ENCODE measurements at regions not wholly inside any gene's neighbourhood (a gene's known extent, or its start where the extent isn't known, plus 50 kb on each side); places are given as distances from the start of the nearest gene placed in this dataset.

DNA sequence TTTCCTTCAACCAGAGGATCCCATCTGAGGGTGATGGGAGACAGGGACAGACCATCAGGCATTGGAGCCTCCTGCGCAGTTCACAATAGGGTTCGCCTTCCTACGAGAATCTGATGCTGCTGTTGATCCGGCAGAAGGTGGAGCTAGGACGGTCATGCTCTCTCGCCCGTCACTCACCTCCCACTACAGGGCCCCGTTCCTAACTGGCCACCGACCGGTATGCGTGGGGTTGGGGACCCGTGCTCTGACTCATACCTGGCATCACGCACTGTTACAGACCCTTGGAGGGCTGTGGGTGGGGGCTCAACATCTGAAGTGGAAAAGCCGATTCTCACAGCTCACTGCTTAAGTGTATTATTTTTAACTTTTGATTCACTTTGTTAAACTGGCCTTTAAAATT lies 402.3 kb downstream of the BRD1 start:
- DNase-seq = no peak

DNA sequence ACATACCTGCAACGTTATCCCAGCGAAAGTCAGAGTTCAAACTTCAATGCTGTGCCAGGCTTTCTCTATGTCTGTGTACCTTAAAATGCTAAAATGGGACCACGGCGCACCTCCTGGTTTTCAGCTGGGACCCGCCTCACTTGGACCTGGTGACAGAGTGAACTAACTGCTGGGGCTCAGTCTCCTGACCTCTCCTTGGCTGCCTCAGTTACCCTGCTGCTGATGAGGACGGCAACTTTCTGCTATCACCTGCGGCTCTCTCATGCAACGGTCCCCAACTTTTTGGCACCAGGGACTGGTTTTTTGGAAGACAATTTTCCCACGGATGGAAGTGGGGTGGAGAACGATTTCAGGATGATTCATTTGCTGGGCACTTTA lies 402.8 kb downstream of the BRD1 start:
- DNase-seq = no peak

DNA sequence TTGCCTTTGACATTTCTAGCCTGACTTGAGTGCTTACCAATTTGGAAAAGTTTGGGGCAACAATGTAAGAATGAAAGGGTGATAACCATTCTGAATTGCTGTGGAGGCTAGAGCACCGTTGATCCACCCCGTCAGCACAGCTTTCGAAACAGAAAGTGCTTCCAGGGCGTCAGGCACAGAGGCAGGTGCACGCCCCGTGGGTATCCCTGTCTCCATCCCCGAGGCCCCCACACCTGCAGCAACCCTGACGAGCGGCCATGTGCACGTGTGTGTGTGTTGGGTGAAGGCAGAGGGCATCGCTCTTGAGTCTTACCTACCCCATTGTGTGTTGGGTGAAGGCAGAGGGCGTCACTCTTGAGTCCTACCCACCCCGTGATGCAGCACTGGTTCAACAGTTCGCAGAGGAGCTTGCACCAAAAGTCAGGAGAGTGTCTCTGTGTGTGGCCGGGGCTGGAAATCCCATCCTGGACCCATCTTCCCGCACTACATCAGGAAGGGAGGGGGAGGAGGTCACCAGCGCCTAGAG lies 404.5 kb downstream of the BRD1 start:
- DNase-seq = no peak

DNA sequence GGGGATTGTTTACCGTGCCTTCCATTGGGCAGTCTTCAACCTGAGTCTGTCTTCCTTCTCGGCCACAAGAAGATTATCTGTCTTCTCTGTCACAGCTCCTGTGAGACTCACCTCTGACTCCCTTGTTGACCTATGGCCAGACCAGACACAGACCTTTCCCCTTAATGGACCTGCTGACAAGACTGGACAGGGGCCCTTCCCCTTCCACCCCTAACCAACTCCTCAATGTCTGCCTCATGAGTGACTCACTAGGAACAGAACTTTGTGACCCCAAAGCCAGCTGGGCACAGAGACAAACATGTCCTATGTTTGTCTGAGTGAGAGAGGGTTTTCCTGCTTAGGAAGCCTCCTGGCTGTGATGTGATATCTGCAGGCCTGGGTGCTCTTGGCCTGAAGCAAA lies 405.0 kb downstream of the BRD1 start:
- DNase-seq = no peak

DNA sequence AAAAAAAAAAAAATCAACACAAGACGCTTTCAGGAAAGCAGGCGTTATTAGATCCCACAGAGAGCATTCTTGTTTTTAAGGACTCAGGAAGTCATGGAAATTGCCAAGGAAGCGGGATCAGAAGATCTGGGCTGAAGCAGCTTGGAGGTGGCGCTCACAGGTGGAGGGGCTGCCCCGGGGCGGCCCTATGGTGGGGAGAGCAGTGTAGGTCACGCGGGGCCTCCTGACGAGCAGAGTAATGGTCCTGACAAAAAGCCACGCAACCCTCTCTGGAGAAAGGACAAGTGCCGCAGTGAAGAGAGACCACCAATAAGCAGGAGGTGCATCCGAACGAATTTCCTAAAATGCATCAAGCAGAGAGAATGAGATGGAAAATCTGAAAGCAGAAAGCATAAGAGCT lies 407.0 kb downstream of the BRD1 start:
- DNase-seq = no peak

DNA sequence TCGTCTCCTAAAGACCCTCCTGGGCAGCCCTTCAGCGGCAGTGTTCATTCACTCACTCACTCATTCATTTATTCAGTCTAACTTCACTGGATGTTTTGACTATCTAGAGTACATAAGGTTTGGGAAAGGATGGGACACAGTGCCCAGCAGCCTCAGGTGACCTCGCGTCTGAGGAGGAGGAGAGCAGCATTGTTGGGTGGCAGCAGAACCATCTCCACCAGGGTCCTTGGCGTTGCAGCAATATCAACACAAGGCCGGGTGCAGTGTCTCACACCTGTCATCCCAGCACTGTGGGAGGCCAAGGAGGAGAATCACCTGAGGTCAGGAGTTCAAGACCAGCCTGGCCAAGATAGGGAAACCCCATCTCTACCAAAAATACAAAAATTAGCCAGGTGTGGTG lies 408.0 kb downstream of the BRD1 start:
- no peak for DNase-seq

DNA sequence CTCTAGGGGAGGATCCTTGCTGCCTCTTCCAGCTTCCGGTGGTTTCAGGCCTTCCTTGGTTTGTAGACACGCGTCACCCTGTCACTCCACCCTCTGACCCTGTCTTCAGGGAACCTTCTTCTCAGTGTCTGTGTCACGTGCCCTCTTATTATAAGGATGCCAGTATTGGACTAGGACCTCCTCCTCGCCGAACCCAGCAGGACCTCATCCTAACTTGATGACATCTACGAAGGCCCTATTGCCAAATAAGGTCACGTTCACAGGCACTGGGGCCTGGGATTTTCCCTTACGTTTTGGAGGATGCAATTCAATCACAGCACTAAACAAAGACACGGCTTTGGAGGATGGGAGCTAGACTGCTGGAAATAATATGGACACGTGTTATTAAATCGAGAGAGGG lies 408.7 kb downstream of the BRD1 start:
- no peak for DNase-seq

DNA sequence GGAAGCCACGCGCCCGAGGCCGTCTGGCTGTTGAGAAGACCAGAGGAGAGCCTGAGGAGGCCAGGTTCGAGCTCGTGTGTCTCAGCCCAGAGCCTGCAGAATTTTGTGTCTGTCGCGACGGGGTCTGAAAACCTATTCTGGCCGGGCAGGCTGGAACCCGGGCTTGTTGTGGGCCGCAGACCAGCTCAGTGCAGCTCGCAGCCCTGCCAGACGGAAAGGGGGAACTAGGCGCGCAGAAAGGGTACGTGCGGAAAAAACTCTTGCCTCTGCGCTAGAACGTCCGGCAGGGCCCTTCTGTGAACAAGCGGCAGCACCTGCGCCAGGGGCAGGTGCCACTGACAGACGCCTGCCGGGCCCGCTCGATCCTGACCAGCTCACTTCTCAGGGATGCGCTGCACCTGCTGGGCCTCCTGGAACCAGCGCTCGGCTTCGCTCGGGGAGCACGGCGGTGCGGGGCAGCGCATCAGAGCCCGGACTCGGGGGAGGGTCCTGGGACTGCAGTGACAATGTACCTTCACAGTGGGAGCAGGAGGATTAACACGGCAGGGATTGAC lies 409.3 kb downstream of the BRD1 start:
- no peak for DNase-seq

DNA sequence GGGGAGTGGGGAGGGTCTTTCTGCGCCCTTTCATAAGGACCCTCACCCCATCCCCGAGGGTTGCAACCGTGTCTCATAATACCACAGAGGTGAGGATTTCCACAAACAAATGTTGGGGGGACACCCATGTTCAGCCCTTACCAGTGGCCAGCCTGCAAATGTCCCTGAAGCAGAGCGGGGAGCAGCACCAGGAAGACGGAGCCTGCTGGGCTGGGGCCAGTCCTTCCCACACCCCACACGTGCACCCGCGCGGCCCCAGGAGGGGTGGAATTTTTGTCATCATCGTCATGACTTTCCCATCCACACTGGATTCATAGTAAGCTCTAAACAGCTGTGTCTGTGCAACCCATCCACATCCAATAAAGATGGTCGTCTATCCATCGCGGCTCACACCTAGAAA lies 409.8 kb downstream of the BRD1 start:
- DNase-seq = no peak

DNA sequence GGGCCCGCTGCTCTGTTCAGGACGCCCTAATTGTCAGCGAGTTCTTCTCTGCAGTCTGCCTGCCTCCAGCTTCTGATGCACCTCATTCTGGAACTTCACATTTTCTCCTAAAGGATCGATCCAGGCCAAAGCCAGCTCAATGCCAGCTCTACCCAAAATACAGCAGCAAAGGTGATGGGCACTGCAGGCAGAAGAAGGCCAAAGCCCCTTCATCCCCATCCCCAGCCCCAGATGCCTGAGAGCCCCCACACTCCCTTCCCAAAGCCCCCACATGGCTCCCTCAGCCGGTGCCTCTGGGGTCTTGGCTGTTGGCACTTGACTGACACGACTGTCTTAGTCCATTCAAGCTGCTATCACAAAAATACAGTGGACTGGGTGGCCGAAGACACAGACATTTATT lies 410.3 kb downstream of the BRD1 start:
- no peak for DNase-seq

DNA sequence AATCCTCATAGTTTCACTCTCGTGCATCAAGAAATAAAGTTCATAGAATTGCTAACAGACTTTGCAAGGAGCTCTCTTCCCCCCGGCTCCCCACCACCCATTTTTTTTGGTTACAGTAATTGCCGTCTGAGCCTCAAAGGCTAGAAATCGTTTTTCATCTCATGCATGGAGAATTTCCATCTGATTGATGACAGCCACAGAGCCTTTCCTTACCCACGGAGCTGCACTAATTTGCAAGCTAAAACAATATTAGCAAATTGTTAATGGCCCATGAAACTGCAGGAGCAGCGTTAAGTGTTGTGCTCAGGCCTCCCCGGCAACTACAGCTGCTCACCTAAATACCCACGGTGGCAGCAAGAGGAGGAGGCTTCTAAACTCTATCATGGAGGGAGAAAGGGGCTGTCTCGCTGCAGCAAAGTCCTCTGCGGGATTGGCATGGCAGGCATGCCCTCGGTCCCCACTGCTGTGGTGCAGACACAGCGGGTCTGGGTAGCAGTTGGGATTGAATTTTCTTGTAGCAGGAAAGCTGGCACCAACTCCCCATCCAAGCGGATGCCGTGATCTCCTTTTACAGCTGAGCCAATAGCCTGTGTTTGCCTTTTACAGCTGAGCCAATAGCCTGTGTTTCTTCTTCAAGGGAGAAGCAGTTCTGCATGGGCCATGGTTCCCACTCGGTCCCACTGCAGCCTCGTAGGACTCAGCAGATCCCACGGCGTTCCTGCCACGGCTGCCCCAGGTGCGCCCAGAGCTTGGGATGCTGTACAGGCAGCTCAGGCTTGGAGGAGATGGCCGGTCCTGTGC lies 412.3 kb downstream of the BRD1 start:
- no peak for DNase-seq

DNA sequence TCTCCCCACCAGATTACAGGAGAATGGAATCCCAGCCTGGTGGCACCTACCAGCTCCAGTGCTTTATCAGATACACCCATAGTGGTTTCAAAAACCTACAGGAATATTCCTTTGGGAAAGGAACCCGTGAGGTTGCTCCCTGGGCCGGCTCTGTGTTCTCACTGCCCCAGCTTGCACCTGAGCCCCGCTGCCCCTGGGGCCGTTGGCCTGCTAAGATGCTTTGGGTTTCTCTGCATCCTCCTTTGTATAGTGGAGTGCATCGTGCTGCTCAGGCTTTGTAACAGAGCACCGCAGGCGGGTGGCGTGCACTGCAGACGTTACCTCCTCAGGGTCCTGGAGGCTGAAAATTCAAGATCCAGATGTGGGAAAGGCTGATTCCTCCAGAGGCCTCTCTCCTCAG lies 414.1 kb downstream of the BRD1 start:
- DNase-seq = no peak

DNA sequence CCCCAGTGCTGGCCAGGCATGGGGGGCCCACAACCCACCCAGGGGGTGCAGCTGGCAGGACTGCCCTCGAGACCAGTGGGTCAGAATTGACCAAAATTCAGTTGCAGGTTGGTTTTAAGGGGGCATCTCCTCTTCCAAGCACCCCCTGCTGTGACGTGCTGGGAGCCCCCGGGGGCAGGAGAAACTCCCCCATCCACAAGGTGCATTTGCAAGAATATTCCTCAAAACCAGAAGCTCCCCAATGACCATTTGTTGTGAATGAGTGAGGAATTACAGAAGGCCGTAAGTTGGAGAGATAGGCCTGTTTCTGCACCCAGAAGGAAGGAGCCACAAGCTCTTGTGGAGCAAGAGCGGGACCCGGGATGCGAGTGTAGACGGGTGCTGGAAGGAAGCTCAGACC lies 414.5 kb downstream of the BRD1 start:
- DNase-seq = no peak

DNA sequence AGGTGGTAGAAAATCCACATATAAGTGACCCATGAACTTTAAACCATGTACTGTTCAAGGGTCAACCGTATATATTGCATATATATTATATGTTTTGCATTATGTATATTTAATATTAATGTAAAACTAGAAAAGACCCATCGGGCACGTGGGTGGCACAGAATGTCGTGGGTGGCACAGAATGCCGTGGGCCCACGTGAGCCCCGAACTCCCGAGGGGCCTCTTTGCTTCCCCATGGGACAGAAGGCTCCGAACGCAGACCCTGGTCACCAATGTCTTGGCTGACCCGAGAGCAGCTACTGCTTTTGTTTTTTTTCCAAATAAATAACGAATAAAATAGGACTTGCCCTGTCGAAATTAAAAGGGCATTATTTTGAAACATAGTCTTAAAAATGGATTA lies 415.4 kb downstream of the BRD1 start:
- no peak for DNase-seq

DNA sequence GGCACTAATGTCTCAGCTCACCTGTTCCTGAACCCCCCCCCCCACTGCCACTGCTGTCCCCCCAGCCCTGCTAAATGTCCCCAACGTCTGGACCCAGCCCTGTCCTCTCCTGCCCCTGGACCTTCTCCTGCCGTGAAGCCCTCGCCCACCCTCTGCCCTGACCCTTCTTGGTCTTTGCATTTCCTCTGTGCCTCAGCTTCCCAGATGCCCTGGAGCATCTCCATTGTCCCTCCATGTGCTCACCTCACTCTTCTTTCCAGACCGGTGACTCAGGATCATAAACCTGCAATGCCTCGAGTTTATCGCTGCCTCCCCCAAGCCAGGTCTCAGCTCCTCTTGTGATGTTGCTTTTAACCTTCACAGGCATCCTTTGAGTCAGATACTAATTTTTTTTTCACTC lies 416.4 kb downstream of the BRD1 start:
- no peak for DNase-seq

DNA sequence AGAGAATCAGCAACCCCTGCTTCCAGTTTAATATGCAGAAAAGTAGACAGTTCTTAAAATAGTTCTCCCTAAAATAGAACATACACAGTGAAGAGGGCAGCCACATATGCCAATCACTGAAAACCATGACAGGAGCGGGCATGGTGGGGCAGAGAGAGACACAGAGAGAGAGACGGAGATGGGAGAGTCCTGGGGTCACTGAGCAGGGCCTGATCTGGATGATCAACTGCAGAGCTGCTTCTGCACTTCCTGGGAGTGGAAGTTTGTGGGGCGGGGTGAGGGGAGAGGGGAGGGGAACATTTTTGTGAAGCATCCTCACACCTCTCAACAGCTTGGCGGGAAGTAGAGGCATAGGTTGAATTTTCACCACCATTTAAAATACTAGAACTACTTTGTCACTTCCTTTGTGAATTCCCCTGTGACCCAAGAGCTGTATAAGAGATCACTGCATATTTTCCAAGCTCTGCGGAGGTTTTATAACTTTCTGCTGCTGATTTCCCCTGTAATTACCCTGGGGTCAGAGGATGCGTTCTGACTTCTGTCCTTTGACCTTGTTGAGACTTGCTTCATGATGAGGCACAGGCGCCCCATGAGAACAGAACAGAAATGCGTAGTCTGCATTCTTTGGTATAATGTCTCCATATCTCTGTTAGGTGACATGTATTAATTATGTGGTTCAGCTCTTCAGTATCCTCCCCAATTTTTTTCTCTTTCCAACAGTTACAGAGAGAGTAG lies 419.4 kb downstream of the BRD1 start:
- DNase-seq = no peak

DNA sequence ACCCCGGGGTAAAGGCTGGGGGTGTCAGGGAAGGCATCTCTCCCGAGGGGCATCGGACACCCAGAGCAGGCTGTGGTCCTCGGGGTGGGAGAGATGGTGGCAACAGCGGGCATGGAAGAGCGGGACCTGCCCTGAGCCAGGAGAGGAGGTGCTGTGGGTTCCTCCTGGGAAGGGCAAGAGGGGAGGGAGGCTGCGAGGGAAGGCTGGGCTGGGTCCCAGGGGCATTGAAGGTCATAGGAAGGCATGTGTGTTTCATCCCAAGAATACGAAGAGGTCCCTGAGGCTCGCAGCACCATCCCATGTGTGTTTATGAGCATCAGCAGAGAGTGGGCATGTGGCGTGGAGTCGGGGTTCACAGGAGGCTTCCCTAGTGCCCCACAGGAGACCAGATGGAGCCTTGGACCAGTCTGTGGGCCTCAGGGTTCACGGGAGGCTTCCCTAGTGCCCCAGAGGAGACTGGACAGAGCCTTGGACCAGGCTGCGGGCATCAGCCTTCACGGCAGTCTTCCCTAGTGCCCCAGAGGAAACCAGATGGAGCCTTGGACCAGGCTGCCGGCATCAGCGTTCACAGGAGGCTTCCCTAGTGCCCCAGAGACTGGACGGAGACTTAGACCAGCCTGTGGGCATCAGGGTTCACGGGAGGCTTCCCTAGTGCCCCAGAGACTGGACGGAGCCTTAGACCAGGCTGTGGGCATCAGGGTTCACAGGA lies 420.6 kb downstream of the BRD1 start:
- DNase-seq = no peak

DNA sequence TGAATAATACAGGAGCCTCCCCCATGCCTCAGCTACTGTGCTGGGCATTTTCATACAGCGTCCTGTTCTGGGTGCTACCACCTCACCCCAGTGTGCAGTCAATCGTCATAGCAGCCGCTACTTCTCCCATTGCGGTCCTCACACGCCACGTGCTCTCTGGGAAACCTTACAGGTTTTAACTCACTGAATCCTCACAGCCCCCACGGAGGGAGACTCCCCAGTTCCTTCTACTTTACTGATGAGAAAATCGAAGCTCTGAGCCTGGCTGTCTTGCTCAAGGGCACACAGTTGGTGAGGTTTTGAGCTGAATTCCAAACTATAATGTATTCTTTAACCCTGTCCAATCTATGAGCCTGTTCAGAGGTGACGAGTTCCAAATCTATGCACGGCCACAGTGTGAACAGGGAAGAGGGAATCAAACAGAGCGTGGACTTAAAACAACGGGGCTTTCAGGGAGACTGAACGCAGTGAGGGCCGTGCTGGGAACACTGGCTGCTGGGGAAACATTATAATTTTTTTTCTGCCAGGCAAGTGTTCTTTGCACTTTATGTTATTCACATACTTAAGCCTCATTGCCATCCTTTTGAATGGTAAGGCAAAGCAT lies 421.5 kb downstream of the BRD1 start:
- no peak for DNase-seq

DNA sequence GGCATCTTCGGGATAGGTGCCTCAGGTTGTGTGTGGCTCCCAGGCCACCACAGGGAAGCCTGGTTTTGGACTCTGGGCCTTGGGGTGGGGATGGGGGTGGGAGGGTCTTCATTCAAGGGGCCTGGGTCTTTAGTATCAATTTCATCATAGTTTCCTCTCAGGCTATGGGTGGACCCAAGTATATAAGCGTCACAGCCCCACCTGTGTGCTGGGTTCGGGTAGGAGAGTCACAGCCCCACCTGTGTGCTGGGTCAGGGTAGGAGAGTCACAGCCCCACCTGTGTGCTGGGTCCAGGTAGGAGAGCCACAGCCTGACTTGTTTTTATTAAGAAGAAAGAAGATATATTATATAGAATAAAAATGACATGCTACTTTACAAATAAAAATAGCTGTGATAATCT lies 422.1 kb downstream of the BRD1 start:
- DNase-seq = no peak

DNA sequence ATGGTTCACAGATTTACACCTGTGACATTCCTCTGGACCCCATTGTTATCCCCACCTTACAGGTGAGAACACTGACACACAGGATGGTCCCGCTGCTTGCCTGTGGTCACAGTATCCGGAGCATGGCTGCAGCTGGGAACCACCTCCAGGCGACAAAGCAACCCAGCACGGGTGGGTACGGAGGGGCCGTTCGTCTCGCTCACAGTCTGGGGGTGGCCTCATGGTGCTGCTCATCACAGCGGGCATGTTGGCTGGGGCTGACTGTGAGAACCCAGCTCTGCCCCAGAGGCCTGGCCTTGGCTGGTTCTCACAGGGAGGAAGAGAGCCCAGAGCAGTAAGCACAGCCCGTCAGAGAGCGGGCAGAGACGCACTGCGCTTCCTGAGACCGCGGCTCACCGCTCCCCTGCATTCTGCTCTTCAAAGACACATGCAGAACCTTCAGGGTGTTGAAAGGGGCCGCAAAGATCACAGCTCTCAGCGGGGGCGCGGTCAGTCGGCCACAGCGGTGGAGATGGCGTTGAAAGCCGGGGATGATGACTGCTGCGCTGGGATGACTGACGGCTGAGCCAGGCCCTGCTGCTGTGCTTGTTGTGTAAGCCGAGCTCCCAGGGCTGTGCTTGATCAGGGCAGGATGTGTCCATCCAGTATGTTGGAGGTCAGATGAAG lies 423.0 kb downstream of the BRD1 start:
- no peak for DNase-seq

DNA sequence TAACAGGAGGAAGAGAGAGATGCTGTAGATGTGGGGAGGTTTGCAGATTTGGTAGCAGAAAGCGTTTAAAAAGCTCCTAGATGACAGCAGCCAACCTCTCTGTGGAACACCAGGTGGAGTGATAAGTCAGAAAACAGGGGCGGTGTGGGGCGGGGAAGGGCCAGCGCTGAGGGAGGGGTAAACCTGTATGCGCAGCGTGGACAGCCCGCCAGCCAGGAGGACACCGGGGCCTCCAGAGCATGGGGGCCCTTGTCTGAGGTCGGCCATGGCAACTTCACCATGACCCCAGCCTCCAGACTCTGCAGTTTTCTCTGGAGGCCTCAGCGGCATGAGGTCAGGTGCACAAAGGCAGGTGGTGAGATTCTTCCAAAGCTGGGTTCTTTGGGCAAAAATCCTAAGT lies 423.7 kb downstream of the BRD1 start:
- DNase-seq = no peak

DNA sequence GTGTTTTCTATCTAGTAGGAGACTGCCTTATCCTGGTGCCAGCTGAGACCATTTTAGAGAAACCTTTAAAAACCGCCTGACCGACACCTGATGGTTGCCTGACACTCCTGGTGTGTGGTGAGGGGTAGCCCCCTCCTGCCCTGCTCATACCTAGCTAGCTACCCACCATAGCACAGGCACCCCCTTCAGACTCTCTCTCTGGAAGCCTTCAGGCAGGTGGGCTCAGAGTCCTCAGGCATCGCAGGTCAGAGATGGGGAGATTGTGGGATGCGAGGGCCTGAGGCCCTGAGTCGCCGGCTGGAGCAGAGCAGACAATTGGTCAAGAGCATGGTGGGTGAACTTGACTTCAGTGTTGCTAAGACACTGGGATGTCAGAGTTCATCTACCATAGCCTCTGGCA lies 424.6 kb downstream of the BRD1 start:
- DNase-seq = no peak

DNA sequence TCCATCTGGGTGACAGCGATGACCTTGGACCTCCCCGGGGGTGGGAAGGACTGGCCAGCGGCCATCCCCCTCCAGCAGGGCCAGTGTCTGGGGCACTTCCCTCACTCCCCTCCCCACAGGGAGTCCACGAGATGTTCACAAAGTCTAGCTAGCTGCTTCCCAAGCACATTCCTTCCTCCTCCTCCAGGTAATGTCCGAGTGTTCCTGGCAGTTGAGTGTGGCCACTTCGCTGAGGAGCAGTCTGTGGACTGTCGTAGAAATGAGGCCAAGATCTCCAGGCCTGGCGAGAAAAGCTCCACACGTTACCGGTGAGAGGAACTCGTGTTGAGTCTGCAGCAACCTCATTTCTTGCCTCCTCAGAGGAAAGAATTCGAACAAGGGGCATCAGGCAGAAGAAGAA lies 425.5 kb downstream of the BRD1 start:
- DNase-seq = no peak

All from NCI-H1105 (cell line).